ENCODE measurements at regions not wholly inside any gene's neighbourhood (a gene's known extent, or its start where the extent isn't known, plus 50 kb on each side); places are given as distances from the start of the nearest gene placed in this dataset.
"Not testable (repeated sequence)": the region's sequence is repeated elsewhere in the genome, so short reads cannot be mapped to it uniquely, and the experiment has no call there.

DNA sequence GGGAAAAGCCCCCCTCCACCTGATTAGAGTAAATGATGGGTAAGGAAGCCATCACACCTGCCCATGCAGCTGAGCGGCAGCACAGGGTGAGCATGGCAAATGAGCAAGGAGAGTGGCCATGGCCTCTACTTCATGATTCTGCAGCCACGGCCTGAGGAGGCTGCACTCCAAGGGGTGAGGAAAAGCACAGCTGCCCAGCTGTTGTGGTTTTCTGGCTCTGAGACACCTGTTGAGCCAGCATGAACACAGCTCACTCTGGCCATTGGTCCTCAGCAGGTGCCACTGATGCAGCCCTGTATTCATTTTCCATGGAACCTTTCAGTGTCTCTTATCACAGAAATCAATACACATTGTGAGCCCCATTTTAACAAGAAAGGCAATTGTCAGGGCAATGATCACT is 707.2 kb downstream of the AACS start:
- DNase-seq (ENCODE audit: low read depth): no peak

DNA sequence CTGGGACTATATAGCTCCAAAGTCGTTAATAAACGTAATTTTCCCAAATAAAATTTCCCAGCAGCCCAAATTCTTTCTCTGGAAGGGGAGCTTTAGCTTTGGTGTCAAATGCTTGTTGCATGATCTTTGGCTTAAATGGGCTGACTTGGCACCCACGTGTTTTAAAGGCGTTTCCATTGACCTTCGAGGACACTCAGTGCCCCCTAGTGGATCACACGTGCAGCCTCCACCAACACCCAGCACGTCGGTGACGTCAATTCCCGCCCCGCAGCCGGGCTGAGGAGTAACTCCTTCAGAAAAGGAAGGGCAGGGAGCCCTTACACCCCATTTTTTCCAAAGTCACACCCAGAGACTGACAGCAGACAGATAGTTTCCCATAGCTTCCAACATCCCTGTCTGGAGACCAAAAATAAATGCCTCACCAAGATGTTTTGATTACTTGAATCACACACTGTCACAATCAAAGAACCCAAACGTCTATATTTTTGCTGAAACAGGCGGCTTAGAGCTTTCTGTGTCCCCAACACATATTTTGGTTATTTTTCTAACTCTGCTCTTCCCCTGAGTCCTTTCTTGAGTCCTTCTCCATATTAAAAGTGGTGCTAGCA is 707.9 kb downstream of the AACS start:
- DNase-seq (ENCODE audit: low read depth): no peak

DNA sequence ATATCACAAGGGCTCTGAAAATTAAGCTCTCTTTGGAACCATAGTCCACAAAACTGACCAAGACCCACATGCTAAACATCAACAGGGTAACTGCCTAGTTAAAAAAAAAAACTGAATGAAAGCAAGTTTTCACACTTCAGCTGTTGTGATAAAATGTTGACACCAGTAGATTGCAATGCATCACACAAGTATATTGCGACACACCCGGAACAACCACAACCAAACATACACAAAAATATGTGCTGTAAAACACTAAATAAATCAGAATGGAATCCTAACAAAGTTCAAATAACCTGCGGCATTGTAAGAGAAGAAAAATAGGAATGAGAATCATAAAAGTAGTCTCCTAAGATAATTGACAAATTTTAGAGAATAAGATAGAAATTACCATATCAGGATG is 710.3 kb downstream of the AACS start:
- no peak for DNase-seq (ENCODE audit: low read depth)

DNA sequence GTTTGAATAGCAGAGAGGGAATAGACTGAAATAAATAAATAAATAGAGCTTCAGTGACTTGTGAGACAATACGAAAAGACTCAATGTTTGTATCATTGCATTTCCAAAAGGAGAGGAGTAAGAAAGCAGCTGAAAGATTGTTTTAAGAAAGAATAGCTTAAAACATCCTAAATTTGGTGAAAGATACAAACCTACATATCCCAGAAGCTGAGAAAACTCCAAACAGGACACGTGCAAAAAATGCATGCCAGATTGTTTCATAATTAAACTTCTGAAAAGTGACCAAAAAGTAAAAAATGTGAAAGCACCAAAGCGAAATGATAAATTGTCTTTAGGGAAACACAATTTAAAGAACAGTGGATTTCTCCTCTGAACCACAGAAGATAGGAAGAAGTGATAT is 711.0 kb downstream of the AACS start:
- no peak for DNase-seq (ENCODE audit: low read depth)

DNA sequence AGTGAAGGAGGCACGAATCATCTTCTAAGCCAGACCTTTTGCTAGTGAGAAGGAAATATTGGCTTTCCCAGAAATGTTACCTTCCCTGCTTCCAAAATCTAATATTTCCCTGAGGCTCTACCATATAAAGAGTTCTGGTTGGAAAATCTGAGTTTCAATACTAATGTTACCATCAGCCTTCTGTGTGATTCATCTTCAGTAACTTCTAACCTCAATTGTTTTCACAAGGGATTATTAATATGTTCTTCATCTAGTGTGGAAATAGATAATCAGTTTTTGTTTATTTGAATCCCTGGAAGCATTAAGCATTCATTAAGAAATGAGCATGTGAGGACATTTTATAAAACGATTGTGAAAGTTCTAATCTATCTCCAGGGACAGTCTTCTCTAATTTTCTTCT is 720.9 kb downstream of the AACS start:
- no peak for DNase-seq (ENCODE audit: low read depth)

DNA sequence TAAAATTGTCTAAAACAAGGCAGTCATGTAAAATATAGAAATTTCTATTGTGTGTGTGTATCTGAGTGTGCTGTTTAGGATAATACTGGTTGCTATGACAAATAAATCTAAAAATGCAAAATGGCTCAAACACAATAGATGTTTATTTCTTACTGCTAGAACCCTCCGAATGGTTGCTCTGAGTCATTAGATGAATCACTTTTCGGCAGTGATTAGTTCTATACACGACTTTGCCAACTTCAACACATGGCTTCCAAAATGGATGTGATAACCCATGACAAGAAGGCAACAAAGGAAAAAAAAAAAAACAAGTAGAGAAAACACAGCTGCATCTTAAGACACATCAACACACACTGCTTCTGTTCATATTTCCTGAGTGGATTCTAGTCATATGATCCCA is 729.2 kb downstream of the AACS start:
- DNase-seq (ENCODE audit: low read depth): no peak

DNA sequence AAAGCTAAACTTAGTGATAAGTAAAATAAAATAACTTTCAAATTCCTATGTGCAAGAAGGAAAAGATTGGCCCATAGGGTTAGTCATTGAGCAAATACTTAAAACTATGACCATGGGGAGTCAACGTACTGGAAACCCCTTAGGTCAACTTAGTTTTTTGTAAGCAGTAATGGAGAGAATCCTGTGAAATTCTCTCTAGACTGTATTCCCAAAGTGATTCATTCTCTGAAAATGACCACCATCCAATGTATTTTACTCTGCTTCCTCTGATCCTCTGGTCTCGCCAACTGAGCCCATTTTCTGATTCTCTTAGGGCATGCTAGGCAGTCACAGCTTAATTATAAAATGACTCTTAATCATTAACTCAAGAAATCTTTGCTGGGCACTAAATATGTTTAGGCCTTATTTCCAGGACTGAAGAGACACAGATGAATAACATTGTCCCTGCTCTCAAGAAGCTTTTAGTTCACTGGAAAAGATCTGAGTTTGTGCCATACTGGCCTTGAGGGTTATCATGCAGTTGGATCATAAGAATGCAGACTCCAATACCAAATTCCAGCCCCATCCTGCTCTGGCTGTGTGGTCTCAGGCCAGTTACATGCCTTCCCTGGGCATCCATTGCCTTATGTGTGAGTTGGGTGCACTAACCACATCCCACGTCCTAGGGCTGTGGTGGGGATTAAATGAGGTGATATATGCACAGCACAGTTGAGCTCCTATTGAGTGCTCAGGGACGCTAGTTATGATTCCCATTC is 732.4 kb downstream of the AACS start:
- DNase-seq (ENCODE audit: low read depth): no peak

DNA sequence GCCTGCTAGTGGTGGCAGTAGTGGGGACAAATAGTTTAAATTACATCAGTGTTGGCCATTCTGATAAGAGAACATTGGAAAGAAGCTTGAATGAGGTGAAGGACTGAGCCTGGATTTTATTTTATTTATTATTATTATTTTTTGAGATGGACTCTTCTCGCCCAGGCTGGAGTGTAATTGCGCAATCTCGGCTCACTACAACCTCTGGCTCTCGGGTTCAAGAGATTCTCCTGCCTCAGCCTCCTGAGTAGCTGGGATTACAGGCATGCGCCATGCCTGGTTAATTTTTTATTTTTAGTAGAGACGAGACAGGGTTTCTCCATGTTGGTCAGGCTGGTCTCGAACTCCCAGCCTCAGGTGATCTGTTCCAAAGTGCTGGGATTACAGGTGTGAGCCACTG is 739.4 kb downstream of the AACS start:
- no peak for DNase-seq (ENCODE audit: low read depth)

DNA sequence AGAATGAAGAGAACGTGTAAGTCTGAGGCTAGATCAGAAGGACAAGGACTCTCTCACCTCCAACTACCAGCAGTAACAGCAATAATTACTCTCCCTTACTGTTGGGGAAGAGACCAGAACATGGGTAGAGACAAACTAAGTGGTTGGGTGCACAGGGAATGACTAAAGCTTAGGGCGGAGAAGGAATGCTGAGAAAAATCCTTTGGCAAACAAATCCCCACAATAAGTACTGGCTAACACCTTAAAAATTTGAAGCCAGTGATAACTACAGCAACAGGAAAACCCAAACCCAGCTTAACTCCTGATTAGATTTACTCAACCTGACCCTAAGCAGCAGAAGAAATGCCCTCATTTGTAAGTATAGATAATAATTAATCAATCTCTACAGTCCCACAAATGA is 759.0 kb downstream of the AACS start:
- no peak for DNase-seq (ENCODE audit: low read depth)

DNA sequence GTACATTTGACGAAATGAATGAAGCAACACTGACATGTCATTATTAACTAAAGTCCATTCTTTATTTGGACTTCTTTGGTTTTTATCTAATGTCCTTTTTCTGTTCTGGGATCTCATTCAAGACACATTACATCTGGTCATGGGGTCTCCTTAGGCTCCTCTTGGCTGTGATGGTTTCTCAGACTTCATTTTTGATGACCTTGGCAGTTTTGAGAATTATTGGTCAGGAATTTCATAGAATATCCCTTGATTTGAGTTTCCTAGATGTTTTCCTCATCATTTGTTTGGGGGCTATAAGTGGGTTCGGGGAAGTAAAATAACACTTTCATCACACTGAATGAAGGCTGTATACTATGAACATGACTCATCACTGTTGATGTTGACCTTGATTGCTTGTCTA is 770.6 kb downstream of the AACS start:
- no peak for DNase-seq (ENCODE audit: low read depth)

DNA sequence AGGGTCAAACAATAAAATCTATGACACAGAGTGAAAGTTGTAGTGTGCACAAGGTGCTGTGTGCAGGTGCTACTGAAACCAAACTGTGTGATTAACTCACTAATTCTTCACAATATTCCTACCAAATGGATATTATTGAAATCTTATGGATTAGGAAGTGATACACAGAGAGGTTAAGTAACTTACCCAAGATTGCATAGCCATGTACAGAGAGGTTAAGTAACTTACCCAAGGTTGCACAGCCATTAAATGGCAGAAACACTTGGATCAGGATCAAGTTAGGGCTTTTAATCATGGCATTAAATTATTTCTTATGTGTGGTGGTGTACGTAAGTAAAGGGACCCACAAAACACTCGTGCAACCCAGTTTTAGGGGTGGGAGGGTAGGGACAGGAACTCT is 771.4 kb downstream of the AACS start:
- DNase-seq (ENCODE audit: low read depth): no peak

DNA sequence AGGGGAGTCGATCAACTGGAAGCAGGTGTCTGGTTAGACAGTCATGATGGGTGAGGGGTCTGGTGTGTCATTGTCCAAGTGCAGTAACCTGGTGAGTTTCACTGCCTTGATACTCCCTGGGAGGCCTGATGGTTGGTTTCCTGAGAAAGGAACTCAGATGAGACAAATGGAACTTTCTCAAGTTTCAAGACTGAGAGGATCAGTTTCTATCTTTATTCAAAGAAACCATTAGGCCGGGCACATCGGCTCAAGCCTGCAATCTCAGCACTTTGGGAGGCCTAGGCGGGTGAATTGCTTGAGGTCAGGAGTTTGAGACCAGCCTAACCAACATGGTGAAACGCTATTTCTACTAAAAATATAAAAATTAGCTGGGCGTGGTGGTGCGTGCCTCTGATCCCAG is 776.1 kb downstream of the AACS start:
- DNase-seq (ENCODE audit: low read depth): no peak

DNA sequence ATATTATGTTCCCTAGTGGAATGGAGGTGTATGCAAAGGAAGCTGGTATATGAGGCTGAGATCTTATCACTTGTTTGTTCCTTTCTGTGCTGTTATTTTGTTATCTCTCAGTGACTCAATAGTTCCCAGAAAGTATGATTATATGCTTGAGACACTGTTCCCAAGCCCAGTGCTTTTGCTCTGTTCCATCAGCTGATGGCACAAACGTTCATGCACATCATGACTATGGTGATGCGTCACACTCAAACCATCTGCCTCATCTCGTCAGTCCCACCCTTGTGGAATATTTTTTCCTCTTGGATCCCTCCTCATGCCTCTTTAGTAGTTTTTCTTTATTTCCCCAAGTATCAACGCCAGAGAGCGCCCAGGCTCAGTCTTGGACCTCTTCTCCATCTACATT is 786.9 kb downstream of the AACS start:
- DNase-seq (ENCODE audit: low read depth): no peak

DNA sequence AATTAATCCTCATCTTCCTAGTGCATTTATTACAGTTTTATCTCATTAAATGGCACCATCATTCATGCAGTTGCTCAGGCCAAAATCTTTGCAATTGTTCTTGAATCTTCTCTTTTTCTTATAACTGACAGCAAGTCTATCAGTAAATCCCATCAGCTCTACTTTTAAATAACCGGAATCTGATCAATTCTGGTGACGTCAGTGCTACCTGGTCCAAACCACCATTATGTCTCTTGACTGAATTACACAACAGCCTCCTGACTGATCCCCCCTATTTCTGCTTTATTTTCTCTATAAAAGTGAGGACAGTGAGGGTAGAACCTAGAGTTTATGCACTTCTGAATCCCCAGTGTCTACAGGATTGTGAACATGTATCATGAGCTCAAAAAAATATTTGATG is 787.4 kb downstream of the AACS start:
- no peak for DNase-seq (ENCODE audit: low read depth)

DNA sequence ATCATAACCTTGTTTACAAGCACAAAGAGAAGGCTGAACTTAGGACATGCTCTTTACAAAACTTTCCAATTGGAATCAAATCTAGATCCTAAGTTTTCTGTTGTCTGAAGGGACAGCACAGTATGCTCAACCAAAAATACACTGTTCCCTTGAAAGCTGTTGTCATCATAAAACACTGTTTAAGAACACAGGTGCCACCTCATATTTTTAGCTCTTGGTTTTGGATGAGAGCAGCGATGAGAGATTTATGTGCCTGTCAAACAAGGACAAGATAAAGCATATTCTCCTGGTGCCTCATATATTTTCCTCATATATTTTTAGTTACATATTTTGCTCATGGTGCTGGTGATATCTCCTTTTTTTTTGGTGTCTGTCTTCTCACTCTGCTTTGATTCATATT is 788.4 kb downstream of the AACS start:
- no peak for DNase-seq (ENCODE audit: low read depth)

DNA sequence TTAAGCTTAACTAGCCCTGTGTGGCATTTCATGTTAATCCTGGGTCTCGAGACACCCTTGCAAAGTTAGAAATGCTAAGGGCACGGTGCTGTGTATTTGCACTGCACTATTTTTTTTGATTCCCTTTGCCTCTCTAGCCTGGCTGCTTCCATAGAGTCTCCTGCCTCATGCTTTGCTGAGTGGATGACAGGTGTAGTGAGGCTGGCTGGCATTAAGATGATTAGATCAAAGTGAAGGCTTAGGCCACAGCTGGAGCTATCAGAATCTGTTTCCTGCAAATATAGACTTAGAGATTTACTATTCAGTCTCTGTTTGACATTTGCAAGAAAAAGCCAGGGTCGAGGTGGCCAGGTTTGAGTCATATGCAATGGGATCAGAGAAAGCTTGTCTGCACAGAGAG is 791.1 kb downstream of the AACS start:
- no peak for DNase-seq (ENCODE audit: low read depth)

DNA sequence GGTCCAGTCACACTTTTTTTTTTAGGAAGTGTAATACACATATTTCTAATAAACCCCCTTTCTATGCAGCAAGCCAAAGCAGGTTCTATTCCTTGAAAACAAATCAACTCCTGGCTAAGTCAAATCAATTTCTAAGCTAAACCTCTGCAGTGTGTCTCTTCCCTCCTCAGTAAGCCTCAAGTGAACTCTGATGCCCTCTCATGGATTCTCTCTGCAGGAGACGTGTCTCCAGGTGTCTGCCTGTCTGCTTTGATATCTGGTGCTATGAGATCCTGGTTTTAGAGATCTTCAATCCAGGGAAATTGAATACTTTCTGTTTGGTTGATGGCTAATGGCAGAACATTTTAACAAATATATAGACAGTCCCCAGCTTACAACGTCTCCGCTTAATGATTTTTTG is 791.7 kb downstream of the AACS start:
- no peak for DNase-seq (ENCODE audit: low read depth)

DNA sequence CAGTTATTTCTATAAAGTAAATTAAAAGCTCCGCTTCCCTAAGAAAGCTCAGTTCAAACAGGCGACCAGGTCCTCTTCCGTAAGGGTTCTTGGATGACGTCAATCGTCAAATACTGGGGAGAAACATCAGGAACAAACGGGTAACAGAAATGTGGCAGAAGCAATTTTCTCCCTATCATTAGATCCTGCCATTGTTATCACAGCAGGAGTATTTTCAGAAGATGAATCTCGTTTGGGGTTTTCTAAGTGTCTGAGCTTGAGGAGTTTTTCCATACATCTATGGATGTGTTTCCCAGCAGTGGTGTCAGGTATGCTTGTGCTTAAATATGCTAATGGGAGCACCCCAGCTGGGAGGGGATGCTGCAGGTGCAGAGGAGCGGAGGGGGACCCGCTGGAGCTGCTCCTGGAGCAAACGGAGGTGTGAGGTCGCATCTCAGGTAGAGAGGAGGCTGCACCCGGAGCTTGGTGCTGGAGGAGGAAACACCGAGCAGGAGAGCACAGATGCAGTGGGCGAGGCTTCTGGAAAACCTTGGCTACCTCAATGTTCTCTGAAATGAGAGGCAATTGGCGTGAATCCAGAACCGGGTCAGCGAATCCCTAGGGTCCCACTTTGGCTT is 795.5 kb downstream of the AACS start:
- no peak for DNase-seq (ENCODE audit: low read depth)

DNA sequence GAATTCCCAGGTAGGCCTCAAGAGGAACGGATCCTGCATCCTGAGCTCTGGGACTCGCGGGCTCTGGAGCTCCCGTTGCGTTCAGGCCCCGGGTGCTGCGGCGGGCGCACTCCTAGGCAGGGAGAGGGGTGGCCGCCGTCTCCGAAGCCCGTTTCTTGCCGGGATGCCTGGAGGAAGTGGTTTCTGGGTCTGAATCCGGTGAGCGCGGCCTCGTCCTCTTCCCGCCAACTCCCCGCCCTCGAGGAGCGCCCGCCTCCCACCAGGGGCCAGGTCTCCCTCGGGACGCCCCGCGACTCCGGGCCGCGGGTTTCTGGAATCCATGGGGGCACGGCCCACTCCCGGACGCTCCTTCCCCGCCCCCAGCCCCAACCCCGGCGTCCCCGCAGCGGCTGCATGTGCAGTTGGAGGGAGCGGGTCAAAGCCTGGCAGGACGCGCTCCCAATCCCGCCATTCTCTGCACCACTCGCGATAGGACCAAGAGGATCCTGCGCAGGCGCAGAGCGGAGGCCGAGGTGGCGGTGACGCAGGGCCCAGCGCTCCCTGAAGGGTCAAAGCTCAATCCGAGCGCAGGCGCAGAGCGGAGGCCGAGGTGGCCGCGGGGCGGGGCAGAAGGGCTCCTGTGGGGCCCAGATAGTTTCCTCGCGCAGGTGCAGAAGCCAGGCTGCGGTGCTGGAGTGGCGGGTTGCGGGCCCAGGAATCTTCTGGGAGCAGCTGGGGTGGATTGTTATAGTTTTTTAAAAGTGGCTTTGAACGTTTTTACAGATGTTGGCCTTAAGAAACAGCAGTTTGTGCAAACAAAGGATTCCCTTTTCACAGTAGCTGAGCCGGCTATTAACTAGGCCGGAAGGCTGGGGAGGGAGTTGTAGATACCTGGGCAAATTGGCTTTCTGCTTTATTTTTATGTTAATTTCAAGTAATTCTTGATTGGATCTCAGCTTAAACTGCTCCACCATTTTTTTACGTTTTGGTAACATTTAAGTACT is 796.4 kb downstream of the AACS start:
- peak; percentile 29 for DNase-seq (ENCODE audit: low read depth)

DNA sequence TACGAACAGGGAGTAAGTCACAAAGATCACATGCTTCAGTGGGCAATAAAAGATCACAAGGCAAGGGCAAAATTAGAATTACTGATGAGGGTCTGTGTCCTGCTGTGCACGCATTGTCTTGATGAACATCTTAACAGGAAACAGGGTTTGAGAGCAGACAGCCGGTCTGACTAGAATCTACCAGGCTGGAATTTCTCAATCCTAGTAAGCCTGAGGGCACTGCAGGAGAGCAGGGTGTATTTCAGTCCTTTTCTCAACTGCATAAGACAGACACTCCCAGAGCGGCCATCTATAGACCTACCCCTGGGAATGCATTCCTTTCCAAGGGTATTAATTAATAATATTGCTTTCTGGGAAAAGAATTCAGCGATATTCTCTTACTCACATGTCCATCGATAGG is 800.0 kb downstream of the AACS start:
- not testable (repeated sequence) for DNase-seq (ENCODE audit: low read depth)

DNA sequence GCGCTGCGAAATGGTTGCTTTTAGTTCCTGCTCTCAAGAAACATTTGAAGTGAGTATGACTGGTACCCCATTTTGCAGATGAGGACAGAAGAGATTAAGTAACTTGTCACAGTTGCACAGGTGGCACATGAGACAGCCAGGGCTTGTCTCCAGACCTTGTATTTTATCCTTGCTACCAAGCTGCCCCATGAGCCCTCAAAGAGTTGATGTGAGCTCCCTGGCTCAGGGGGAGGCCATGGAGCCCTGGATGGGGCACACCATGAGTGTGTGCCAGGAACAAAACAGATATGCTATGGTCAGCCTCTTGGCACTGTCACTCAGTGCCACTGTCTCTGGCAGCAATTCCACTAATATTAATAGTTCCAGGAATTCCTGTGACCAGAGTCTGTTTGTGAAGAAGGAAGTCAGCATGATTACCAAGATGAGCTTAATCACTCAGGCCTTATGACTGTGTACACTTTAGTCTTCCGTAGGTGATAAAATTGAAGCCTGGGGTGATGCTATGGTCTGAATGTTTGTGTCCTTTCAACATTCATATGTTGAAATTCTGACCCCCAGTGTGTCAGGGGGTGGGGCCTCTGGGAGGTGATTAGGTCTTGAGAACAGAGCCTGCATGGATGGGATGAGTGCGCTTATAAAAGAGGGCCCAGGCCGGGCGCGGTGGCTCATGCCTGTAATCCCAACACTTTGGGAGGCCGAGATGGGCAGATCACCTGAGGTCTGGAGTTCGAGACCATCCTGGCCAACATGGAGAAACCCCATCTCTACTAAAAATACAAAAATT is 806.8 kb downstream of the AACS start:
- DNase-seq (ENCODE audit: low read depth): no peak
